CD4-positive, alpha-beta T cell treated with Interleukin-4 for 1 hour (primary cell): ENCODE measurements at regions not wholly inside any gene's neighbourhood (a gene's known extent, or its start where the extent isn't known, plus 50 kb on each side); places are given as distances from the start of the nearest gene placed in this dataset.

ENCODE experiments used
- DNase-seq, 2 donors: peaks; one replicate each; pipeline ENCODE4 v3.0.0-alpha.2; 2020 to 2022

DNA sequence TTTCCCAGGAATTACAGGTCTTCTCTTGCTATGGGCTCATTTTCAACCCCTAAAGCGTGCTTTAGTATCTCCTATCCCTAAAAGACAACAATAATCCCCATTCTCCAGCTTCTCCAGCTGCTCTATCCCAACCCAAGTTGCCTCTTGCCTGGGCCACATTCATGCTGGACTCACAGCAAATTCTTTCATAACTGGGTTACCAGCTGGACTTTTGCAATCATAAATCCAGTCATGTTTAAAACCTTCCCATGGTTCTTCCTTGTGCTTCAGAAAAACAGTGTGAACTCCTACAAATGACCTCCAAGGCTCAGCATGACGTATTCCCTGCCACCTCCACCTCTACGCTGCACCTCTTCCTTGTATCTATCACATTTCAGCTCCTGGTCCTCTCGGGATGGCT, 346.9 kb downstream of the GADD45G start:
- DNase-seq = no peak

DNA sequence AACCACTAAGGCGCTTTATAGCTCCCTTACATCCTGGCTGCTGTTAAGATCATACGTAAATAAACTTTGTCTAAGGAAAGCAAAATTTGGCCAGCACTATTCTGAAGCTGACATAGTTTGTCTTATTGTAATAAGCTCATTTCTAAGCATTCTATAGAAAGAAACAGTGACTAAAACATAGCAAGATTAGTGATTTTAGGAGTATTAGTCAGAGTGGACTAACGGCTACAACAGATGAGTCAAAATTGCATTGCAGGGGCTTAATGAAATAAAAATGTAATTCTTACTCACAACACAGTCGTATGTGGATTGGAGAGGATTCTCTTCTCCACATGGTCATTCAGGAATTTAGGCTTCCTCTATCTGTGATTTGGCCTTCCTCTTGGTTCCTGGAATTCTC, 347.6 kb downstream of the GADD45G start:
- no peak for DNase-seq

DNA sequence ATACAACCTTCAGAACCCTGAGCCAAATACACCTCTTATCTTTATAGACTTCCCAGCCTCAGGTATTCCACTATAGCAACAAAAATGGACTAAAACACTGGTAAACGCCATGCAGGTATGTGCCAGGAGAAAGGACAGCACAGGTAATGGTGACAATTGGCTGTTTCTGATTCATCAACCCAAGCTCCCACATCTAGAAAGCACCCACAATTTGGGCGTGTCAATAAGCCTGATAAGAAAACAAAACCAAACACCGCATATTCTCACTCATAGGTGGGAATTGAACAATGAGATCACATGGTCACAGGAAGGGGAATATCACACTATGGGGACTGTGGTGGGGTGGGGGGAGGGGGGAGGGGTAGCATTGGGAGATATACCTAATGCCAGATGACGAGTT, 348.5 kb downstream of the GADD45G start:
- peak in 1 of 2 donors; percentile 9 for DNase-seq

DNA sequence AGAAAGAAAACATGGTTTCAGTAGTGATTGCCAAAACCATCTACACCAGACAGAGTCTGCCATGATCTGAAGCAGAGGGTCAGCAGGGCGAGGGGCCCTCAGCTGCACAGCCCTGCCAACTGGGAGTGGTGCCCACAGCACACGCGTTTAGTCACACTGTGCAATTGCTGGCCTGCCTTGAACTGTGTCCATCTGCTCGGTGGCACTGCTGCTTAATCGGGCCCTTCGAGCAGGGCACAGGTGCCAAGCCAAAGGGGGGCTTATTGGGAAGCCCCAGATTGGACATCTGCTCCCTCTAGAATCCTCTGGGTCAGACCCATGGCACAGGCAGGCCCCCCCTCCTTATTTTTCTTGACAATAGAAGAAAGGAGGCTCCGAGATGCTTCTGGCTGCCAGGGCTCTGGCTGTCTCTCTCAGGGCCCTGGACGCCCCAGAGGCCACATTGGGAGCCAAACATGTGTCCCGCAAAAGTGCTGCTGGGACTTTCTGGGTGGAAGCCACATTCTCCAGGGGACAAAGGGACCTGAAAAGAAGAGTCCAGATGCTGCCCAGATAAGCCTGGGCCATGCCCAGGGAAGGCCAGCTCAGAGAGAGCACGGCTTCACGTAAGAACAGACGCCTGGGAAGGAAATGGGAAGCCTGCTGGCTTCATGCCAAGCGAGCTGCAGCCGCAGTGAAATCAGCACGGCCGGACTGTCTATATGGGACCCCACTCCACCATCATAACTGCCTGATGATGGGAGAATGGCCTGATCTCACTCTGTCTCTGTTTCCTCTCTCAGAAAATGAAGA, 349.2 kb downstream of the GADD45G start:
- no peak for DNase-seq

DNA sequence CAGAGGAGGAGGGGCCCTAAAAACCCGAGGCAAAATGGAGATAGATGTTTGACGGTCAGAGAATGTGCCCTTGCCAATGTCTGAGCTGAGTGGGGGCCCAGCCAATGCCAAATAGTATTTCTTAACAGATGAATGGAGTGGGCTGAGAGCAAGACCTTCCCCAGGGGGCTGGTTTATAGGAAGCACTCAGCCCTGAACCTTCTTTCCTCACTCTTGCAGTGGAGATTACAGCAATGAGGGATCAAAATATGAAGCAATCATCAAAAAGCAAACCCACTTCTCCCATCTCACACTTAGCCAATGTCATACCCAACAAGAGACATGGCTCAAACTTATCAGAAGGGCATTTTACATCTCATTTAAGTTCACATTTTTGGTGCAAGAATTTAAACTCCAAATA, 350.3 kb downstream of the GADD45G start:
- DNase-seq = no peak

DNA sequence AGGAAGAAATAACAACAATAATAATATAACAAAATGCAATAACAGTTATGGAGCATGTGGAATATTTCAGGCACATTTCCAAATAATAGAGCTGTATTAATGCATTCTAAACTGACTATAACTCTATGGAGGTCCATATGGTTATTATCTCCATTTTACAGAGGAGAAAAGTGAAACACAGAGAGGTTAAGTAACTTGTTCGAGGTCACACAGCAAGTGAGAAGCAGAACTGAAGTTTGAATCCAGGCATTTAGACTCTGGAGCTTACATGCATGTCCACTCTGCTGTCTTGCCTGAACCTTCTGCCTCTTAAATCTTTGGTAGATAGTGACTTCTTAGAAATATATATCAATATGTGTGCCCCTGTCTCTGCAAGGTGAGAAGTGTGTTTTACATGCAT, 350.8 kb downstream of the GADD45G start:
- no peak for DNase-seq

DNA sequence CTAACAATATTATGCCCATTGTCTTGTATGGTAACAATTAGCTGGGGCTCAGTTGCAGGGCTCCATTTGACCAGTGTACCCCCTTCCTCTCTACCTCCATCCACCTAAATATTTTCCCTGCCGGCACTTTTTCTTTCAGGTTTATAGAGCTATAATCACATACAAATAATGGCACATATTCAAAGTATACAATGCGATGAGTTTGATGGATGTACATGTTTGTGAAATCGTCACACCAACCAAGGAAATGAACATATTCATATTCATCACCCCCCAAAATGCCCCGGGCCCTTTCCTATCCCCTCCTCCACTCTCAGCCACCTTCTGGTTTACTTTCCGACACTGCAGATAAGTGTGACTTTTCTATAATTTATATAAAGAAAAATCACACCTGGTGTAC, 351.5 kb downstream of the GADD45G start:
- no peak for DNase-seq

DNA sequence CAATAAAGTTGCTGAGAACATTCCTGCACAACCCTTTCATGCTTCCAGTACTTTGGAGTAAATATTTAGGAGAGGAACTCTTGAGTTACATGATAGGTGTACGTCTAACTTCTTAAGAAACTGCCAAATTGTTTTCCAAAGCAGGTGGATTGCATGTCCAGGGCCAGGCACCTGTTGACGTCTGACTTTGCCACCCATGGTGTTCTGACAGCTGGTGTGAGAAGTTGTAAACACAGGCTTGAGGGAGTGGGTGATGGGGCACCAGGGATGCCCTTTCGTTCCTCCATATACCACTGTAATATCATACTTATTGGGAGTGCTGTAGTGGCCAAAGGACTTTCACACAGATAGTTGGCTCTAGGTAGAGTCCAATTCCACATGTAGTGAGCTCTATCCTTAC, 352.1 kb downstream of the GADD45G start:
- DNase-seq = no peak

DNA sequence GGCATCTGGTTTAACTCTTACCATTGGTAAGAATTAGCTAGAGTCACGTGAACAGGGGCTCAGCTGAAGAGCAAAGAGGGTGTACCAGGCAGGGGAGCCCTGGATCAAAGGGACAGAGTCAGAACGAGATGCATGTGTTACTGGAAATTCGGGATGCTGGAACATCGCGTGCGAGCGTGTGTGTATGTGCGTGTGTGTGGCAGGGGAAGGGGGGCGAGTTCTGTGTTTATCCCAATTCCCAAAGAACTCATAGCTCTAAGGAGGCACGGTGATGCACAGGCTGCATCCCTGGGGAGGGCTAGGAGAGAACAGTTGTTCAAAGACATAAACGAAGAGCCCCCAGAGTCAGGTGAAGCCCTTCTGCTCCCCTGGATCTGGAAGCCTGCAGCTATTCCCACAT, 353.3 kb downstream of the GADD45G start:
- no peak for DNase-seq

DNA sequence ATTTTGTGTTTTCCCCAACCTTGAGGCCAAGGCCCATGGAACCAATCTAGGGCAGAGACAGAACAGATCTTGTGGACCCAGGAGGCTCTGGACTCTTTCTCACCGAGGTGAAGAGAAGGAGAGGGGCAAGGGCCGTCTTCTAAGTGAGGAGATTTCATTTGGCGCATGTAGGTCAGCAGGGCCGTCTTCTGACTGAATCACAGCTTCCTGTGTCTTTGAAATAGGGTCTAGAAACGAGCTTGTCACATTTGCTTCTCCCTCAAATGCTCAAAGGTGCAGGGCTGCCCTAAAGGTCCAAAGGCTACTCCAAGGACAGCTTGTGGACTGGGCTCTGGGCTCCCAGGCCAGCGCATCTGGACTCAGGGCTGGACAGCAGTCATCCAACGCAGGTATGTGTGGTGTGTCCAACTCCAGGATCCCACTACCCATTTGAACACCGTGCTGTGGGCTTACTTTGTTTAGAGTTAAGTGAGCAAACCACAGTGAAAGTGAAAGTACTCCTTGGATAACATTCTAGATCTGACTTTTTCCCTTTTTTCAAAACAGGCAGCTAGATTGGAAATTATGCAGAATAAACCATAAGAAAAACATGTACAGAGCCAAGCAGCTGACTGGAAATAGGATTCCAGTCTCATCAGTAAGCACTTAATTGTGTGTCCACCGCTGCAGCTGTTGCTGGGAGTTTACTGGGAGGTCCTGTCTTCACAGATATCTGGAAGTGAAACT, 357.0 kb downstream of the GADD45G start:
- DNase-seq = no peak

DNA sequence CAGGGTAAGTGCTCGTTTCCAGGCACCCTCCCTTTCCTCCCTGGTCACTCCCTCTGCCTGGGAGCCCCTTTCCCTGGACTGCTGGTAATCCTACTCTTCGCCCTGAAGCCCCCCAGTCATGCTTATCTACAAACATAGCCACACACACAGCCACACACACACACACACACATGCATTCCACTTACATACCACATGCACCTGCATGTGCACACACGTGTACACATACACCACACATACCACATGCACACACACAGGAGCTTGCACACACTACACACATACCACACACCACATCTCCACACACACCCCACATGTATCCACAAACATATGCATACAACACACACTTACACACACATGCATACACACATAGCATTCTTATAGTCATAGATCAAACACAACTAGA, 358.5 kb downstream of the GADD45G start:
- no peak for DNase-seq

DNA sequence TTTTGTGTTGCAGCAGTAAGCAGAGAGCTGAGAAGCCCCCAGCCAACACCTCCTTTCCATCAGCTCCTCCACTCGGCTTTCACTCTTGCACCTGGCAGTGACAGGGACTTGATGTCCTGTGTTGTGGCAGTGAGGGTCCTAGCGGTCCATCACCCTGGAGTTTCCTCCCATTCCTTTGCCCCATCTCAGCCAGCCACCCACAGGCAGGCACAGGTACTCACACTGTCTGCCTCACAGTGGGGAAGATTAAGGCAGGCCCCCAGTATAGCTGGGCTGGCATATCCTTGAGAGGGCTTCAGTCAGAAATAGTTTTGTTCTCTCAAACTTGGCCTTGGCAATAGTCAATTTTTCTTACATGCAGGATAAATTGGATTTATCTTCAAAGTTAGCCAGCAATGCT, 362.7 kb downstream of the GADD45G start:
- DNase-seq = no peak

DNA sequence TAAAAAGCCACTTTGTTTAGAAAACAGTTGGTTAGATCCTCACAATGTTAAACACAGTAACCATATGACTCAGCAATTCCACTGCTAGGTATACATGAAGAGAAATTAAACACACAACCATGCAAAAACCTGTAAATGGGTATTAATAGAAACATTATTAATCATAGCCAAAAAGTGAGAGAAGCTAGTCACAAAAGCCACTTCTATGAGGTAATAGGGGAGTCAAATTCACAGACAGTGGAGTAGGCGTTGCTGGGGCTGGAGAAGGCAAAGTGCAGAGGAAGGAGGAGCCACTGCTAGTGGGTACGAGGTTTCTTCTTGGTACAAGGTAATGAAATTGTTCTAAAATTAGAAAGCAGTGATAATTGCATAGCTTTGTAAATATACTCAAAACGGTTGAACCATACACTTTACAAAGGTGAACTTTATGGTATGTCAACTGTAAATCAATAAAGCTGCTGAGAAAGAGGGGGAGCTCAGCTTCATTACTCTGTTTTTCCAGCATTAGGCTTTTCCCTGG, 364.4 kb downstream of the GADD45G start:
- DNase-seq = no peak

DNA sequence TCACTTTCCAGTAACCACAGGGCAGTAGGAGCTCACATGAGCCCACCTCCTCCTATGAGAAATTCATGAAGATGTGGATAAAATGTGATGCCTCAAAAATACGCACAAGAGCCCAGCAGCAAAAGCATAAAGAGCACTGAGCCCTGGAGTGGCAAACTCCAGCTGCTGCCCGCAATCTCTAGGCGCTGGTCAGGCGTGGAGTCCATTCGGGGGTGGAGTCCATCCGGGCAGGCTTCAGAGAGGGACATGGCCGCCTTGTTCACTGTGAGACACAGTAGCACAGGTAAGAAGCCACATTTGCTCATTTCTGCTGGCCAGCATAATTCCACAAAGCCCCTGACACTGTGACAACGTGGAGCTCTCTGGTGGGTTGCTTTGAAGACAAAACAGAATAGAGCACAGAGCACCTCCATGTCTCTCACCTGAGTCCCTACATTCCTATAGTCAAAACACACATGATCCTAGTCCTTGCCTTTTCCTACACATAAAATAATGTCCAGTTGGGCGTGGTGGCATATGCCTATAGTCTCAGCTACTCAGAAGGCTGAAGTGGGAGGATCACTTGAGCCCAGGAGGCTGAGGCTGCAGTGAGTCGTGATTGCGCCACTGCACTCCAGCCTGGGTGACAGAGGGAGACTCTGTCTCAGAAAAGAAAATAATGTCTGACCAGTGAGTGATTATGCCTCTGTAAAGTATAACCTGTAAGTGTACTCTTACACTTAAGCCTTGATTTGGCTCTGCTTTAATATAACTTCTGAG, 365.2 kb downstream of the GADD45G start:
- no peak for DNase-seq

DNA sequence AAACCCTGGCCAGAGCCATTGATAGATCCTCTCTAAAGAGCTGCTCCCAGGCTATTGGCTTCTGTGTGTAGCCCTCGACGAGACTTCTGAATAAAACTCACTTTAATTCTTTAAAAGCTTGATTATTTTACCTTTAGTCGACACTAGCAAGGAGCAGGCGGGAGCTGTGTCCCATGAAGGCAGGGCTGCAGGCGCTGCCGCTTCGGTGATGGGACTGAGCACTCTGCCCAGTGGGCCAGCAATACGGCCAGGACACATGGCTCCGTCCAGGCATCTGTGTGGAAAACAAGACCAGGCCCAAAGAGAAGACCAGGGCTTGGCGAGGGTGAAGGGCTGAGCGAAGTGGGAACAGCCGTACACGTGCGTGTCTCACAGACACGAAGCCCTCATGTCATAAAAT, 365.9 kb downstream of the GADD45G start:
- DNase-seq = no peak

DNA sequence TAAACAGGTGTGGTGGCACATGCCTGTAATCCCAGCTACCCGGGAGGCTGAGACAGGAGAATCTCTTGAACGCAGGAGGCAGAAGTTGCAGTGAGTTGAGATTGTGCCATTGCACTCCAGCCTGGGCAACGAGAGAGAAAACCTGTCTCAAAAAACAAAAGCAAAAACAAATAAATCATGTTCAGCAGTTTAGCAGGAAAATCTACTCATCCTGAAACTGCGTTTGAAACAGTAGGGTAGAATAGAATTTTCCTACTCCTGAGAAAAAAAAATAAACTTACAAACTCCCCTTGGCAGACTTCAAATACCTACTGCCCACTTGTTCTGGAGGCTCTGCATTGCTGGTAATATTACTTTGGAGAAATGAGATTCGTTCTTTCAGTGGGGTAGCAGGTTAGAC, 367.7 kb downstream of the GADD45G start:
- DNase-seq = no peak

DNA sequence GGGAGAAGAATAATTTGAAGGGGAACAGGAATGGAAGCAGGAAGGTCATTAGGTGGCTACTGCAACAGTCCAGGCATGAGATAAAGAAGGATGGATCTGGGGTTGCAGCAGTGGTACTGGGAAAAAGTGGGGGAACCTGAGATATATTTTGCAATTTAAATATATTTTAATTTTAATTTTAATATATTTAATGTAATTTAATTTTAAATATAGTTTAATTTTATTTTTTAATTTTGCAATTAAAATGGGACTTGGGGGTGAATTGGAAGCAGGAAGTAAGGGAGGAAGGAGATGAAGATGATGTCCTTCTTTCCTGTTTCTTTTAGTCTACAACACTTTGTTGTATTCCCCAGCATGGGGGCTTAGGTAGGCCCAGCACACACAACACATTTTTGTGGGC, 369.8 kb downstream of the GADD45G start:
- DNase-seq = no peak

DNA sequence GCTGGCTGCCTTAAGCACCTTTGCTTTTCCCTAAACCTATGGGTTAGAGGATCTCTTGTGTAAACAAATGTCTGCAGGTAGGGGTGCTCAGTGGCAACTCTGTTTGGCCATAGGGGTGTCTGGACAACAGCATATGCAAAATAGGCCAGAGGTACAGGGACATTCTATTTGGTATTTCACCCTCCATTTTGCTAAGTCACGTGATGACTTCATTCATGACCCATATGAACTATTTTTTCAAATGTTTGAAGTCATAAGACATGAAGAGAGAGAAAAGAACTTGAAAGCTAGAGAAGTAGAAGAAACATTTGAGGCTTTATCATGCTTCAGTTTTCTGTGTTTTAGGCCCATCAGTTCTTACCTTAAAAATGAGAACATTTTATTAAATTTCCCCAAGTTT, 370.2 kb downstream of the GADD45G start:
- DNase-seq = no peak

DNA sequence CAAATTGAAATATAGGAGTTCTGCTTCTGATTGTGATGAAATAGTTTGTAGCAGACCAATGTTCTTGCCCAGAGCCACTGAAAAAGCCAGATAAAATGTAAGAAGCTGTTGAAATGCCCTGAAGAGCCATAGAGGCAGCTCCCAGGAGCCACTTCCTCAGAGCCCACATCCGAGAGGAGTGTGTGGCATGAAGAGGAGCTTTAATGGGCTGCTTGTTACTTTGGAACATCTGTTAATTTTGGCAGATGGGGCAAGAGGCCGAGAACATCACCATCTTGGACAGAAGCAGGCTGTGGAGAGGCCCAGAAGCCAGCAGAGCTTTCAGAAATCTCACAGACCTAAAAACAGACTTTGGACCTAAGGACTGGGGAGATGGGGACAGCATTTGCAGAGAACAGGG, 370.8 kb downstream of the GADD45G start:
- no peak for DNase-seq

DNA sequence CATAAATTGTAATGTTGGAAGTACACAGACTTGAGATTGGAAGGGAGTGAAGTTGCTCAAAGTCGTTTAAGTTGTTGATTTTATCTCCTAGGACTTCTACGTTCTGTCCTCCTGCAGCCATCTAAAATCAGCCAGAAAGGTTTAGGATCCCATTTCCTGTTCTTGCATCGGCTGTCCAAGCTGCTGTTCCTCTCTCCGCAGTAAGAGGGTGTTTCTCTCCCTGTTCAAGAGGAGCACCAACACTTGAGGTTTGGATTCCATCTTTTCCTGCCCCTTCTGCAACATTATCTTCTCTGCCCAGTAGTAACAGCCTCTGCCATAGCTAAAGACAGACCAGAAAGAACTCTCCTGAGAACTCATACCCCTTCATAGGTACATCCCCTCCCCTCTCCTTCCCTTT, 373.4 kb downstream of the GADD45G start:
- DNase-seq = no peak

DNA sequence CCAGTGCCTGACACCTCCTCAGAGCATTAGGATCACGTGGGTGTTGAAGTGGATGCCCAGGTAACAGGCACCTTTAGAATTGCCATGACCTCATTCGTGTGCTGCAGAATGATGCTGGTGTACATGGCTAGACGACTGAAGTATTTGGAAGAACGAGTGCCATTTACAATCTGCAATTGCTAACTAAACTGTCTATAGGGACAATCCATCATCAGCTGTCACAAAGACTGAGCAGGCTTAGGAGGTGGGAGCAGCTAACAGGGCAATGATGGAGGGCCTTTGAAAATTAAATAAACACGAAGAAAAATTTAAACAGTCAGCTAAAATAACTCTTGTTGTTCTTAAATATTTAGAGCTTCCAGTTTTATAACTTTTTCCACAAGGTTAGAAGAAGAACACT, 375.8 kb downstream of the GADD45G start:
- DNase-seq = no peak

DNA sequence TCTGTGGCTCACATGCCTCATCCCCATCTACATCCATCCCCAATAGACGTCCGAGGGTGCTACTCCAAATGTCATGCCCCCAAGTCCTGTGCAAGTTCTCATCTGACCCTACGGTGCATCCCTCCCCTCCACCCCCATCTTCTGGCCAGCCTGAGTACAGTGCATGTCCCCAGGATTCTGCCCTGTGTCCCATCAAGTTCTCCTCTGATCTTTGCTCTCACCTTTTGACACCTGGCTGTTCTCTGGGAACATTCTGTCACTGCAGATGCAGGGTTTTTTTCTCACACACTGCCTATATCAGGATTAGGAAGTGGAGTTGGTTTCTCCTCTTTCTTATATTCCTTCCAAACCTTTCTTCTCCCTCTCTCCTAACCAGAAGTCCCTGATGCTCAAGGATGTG, 377.2 kb downstream of the GADD45G start:
- DNase-seq = no peak

DNA sequence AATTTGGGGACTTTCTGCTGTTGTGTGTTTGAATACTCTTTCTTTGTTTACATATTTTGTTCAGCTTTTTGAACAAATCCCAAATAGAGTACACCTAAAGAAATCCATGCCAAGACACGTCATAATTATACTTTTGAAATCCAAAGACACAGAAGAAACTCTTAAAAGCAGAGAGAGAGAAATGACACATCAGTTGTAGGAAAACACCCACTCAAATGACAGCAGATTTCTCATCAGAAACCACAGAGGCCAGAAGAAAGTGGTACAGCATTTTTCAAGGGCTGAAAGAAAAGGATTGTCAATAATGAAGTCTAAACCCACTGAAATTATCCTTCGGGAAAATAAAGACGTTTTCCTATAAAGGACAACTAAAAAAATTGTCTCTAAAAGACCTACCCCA, 378.6 kb downstream of the GADD45G start:
- no peak for DNase-seq

DNA sequence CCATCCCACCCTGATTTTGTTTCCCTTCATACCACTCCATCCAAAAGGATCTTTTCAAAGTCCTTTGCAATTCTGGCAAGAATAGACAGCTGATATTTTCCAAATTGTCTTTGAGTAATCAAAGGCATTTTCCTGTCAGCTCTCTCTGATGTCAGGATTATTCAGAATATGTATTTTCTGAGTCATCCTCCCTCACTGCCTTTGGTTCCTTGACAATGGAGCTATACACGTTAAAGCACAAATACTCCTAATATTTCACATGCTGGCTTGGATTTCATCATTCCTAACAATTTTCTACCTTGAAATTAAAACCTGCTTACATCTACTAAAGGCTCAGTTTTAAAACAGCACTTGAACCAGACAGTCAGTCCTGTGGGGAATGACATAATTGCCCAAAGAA, 379.4 kb downstream of the GADD45G start:
- no peak for DNase-seq
